IMR-90 (cell line): ENCODE measurements at regions not wholly inside any gene's neighbourhood (a gene's known extent, or its start where the extent isn't known, plus 50 kb on each side); places are given as distances from the start of the nearest gene placed in this dataset.

Source experiments
- ATAC-seq: fragments of 200-7000 bp; cut with Tn5 transposase; 2 replicates; pipeline ENCODE4 v1.9.1; 2020; ENCODE audit warnings: low read depth, mild to moderate bottlenecking, moderate library complexity
- BruUV-seq: library from RNA; stranded (reverse); fragments of 400-500 nt; replicated peaks from 2 replicates; lab custom pipeline; 2021; lab: Mats Ljungman, UMichigan
- CTCF ChIA-PET: fragments of 300-600 bp; formaldehyde crosslinking; extraction: SDS; loops from one replicate; lab custom pipeline; 2021; ENCODE audit warnings: antibody characterized with exemption; lab: Yijun Ruan, JAX
- POLR2A ChIA-PET: fragments of 300-600 bp; sonication (Branson Sonifier 250); formaldehyde crosslinking; loops from one replicate; lab custom pipeline; 2022; ENCODE audit warnings: antibody characterized with exemption; ENCODE audit not compliant: unreplicated experiment; lab: Charles Lee
- DNase-seq: peaks from one replicate; pipeline ENCODE4 v3.0.0; 2013
- H2AFZ ChIP-seq: replicated peaks from 2 replicates; pipeline ENCODE3; 2013; ENCODE audit warnings: low read length, mild to moderate bottlenecking; ENCODE audit not compliant: poor library complexity
- H2AK5ac ChIP-seq: 2 replicates; pipeline ENCODE4 v1.6.1; 2013; ENCODE audit warnings: low read depth, low read length, inconsistent platforms
- H2AK9ac ChIP-seq: replicated peaks from 2 replicates; pipeline ENCODE3; 2013; ENCODE audit warnings: mild to moderate bottlenecking, low read depth, low read length, moderate library complexity; ENCODE audit not compliant: poor library complexity
- H2BK120ac ChIP-seq: 2 replicates; pipeline ENCODE4 v1.6.1; 2013; ENCODE audit warnings: low read depth, low read length, inconsistent platforms
- H2BK15ac ChIP-seq: 3 replicates; pipeline ENCODE4 v1.6.1; 2013; ENCODE audit warnings: low read depth, low read length, inconsistent platforms
- H2BK20ac ChIP-seq: 2 replicates; pipeline ENCODE4 v1.6.1; 2013; ENCODE audit warnings: low read depth, mild to moderate bottlenecking, inconsistent platforms, low read length, moderate library complexity
- H2BK5ac ChIP-seq: 2 replicates; pipeline ENCODE4 v1.6.1; 2013; ENCODE audit warnings: mild to moderate bottlenecking, low read depth, low read length, inconsistent platforms; ENCODE audit not compliant: poor library complexity, severe bottlenecking
- H3K14ac ChIP-seq: replicated peaks from 2 replicates; pipeline ENCODE4 v1.6.1; 2013; ENCODE audit warnings: low read depth, low read length, inconsistent platforms
- H3K18ac ChIP-seq: 2 replicates; pipeline ENCODE4 v1.6.1; 2013; ENCODE audit warnings: low read depth, low read length, control low read depth
- H3K23ac ChIP-seq: 2 replicates; pipeline ENCODE4 v1.6.1; 2013; ENCODE audit warnings: low read depth, low read length, inconsistent platforms
- H3K27ac ChIP-seq: 2 replicates; pipeline ENCODE4 v1.5.1; 2013; ENCODE audit warnings: mild to moderate bottlenecking, control low read depth, low read length; ENCODE audit not compliant: insufficient read depth
- H3K27me3 ChIP-seq: 2 replicates; pipeline ENCODE4 v1.6.1; 2013; ENCODE audit warnings: low read length; ENCODE audit not compliant: control insufficient read depth, insufficient read depth
- H3K36me3 ChIP-seq: 2 replicates; pipeline ENCODE4 v1.6.1; 2013; ENCODE audit warnings: low read length, mixed read lengths; ENCODE audit not compliant: control insufficient read depth, insufficient read depth
- H3K4ac ChIP-seq: 2 replicates; pipeline ENCODE4 v1.6.1; 2013; ENCODE audit warnings: low read depth, low read length, inconsistent platforms
- H3K4me1 ChIP-seq: 2 replicates; pipeline ENCODE4 v1.6.1; 2013; ENCODE audit warnings: low read length, mixed read lengths; ENCODE audit not compliant: control insufficient read depth, insufficient read depth
- H3K4me2 ChIP-seq: 2 replicates; pipeline ENCODE4 v1.6.1; 2013; ENCODE audit warnings: low read depth, mild to moderate bottlenecking, control low read depth, low read length, moderate library complexity
- H3K4me3 ChIP-seq: 2 replicates; pipeline ENCODE4 v1.5.1; 2013; ENCODE audit warnings: low read depth, mild to moderate bottlenecking, control low read depth, low read length, moderate library complexity; ENCODE audit not compliant: insufficient read depth
- H3K56ac ChIP-seq: 2 replicates; pipeline ENCODE4 v1.6.1; 2013; ENCODE audit warnings: low read length, inconsistent platforms; ENCODE audit not compliant: insufficient read depth; ENCODE audit errors: extremely low read depth
- H3K79me1 ChIP-seq, 2 experiments: 2 replicates each; pipeline ENCODE4 v1.6.1; 2013; ENCODE audit warnings: low read length in 2 of 2, inconsistent platforms in 1 of 2, low read depth in 1 of 2
- H3K9ac ChIP-seq: 2 replicates; pipeline ENCODE4 v1.6.1; 2013; ENCODE audit warnings: low read depth, low read length, control low read depth
- H3K9me1 ChIP-seq: 2 replicates; pipeline ENCODE4 v1.6.1; 2013; ENCODE audit warnings: low read length, inconsistent platforms; ENCODE audit not compliant: insufficient read depth
- H3K9me3 ChIP-seq: 2 replicates; pipeline ENCODE4 v1.6.1; 2013; ENCODE audit warnings: low read length; ENCODE audit not compliant: control insufficient read depth, insufficient read depth
- H4K20me1 ChIP-seq: 2 replicates; pipeline ENCODE4 v1.6.1; 2013; ENCODE audit warnings: low read length, inconsistent platforms; ENCODE audit not compliant: insufficient read depth
- H4K5ac ChIP-seq: 2 replicates; pipeline ENCODE4 v1.6.1; 2013; ENCODE audit warnings: mild to moderate bottlenecking, low read depth, low read length, control low read depth
- H4K8ac ChIP-seq, 2 experiments: 2 replicates each; pipeline ENCODE4 v1.6.1; 2013; ENCODE audit warnings: low read depth in 2 of 2, low read length in 2 of 2, control low read depth in 1 of 2, inconsistent platforms in 1 of 2
- H4K91ac ChIP-seq: 2 replicates; pipeline ENCODE4 v1.6.1; 2013; ENCODE audit warnings: low read depth, low read length, inconsistent platforms; ENCODE audit not compliant: insufficient read depth
- BHLHE40 ChIP-seq: fragments of 150-350 bp; IDR thresholded peaks from 2 replicates; pipeline ENCODE4 v1.6.1; 2016; ENCODE audit warnings: mild to moderate bottlenecking, low read depth, low read length
- CEBPB ChIP-seq: IDR thresholded peaks from 2 replicates; pipeline ENCODE4 v1.6.1; 2012; ENCODE audit warnings: low read depth, low read length, improper control_type of control experiment
- CHD1 ChIP-seq: IDR thresholded peaks from 2 replicates; pipeline ENCODE4 v1.6.1; 2012; ENCODE audit warnings: low read depth, low read length, improper control_type of control experiment
- FOS ChIP-seq: fragments of 150-350 bp; IDR thresholded peaks from 2 replicates; pipeline ENCODE4 v1.6.1; 2016; ENCODE audit warnings: low read depth, low read length
- MAFK ChIP-seq: IDR thresholded peaks from 2 replicates; pipeline ENCODE4 v1.6.1; 2012; ENCODE audit warnings: low read depth, low read length, improper control_type of control experiment
- MXI1 ChIP-seq: IDR thresholded peaks from 2 replicates; pipeline ENCODE4 v1.6.1; 2012; ENCODE audit warnings: low read depth, mild to moderate bottlenecking, low read length, moderate library complexity, borderline replicate concordance
- NFE2L2 ChIP-seq: fragments of 150-350 bp; IDR thresholded peaks from 2 replicates; pipeline ENCODE4 v1.6.1; 2016; ENCODE audit warnings: low read depth, mild to moderate bottlenecking, low read length
- dilution Hi-C: fragments of 300-500 bp; cut with HindIII; formaldehyde crosslinking; loops from one replicate; pipeline ENCODE4 v1.14.3; 2018; ENCODE audit warnings: low sequenced_read_pairs; ENCODE audit not compliant: unreplicated experiment
- in situ Hi-C: fragments of 300-500 bp; cut with MboI; formaldehyde crosslinking; loops from 3 replicates; pipeline ENCODE4 v1.14.3; 2019; ENCODE audit warnings: low sequenced_read_pairs, inconsistent platforms, mixed read lengths
- intact Hi-C: fragments of 100-400 bp; cut with micrococcal nuclease; formaldehyde crosslinking; loops from 2 replicates; pipeline ENCODE4 v1.10.0; 2022
- TF ChIP-seq, protein P1 (sequence below): fragments of 150-350 bp; IDR thresholded peaks from 2 replicates; pipeline ENCODE4 v1.6.1; 2016; ENCODE audit warnings: low read depth, mild to moderate bottlenecking, low read length, moderate library complexity, borderline replicate concordance
- TF ChIP-seq, protein P2 (sequence below): fragments of 150-350 bp; IDR thresholded peaks from 2 replicates; pipeline ENCODE4 v1.6.1; 2017; ENCODE audit warnings: mild to moderate bottlenecking, antibody characterized with exemption, low read length, low read depth

DNA sequence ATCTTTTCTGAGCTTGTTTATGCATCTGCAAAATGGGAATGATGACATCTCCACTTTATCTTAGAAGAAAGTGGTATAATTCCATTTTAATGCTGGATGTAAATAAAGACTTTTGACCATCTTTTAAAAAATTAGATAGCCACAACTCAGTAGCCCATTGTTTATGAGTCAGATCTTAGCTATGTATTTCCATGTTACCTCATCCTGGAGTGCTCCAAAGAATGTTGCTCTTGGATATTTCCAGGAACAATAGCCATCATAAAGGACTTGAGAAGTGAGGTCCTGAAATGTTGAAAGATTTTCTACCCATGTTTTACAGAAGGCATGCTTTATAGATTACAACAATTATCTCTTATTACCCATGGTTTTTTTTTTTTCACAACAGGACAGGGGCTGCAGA is 229.3 kb upstream of the EDNRB start:
- H3K9ac ChIP-seq: no peak overlapping the region
- no peaks in the 10 kb centered on the region for H3K9me1 ChIP-seq
- in situ Hi-C loops: loop anchor here (25.0 kb wide), 1 partner anchor 439 kb away; no protein-coding TSS in a partner anchor
- TF ChIP-seq, protein P1, sequence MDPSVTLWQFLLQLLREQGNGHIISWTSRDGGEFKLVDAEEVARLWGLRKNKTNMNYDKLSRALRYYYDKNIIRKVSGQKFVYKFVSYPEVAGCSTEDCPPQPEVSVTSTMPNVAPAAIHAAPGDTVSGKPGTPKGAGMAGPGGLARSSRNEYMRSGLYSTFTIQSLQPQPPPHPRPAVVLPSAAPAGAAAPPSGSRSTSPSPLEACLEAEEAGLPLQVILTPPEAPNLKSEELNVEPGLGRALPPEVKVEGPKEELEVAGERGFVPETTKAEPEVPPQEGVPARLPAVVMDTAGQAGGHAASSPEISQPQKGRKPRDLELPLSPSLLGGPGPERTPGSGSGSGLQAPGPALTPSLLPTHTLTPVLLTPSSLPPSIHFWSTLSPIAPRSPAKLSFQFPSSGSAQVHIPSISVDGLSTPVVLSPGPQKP: no peak
- no peak for TF ChIP-seq CHD1
- 0 out of 2 replicates have a peak, but pooled peaks have one; percentile 16 for TF ChIP-seq FOS
- no peak for TF ChIP-seq MAFK
- TF ChIP-seq, protein P2, sequence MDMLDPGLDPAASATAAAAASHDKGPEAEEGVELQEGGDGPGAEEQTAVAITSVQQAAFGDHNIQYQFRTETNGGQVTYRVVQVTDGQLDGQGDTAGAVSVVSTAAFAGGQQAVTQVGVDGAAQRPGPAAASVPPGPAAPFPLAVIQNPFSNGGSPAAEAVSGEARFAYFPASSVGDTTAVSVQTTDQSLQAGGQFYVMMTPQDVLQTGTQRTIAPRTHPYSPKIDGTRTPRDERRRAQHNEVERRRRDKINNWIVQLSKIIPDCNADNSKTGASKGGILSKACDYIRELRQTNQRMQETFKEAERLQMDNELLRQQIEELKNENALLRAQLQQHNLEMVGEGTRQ: no peak
- no peak for TF ChIP-seq MXI1
- TF ChIP-seq NFE2L2: no peak
- no peak for TF ChIP-seq BHLHE40
- TF ChIP-seq CEBPB: peak; percentile 35; the same call in 1 of the 2 replicates
- no peaks in the 10 kb centered on the region for H4K20me1 ChIP-seq
- intact Hi-C loops: no loop called here
- BruUV-seq: no TSS peak
- dilution Hi-C loops: no loop called here
- peak; percentile 84 for DNase-seq
- H2BK15ac ChIP-seq: no peak overlapping the region
- ATAC-seq: peak; percentile 71
- no peak overlapping the region for H3K4me2 ChIP-seq
- no peak overlapping the region for H3K27ac ChIP-seq
- H4K8ac ChIP-seq: no peak overlapping the region
- H4K91ac ChIP-seq: no peak overlapping the region
- H4K5ac ChIP-seq: no peak overlapping the region
- no peak overlapping the region for H3K4ac ChIP-seq
- no peaks in the 10 kb centered on the region for H3K4me1 ChIP-seq
- H3K23ac ChIP-seq: no peak overlapping the region
- ChIA-PET POLR2A (no interaction called here), CTCF (interaction anchor here (0.8 to 3.3 kb wide), 2 partner anchors 10 to 61 kb away, joined by 3 to 12 read pairs; no protein-coding TSS in a partner anchor)
- no peak overlapping the region for H2BK5ac ChIP-seq
- H3K9me3 ChIP-seq: no peaks in the 10 kb centered on the region
- no peak overlapping the region for H2AK5ac ChIP-seq
- H3K27me3 ChIP-seq: no peaks in the 10 kb centered on the region
- H3K4me3 ChIP-seq: no peak overlapping the region
- no peaks in the 10 kb centered on the region for H3K79me1 ChIP-seq
- no peak overlapping the region for H3K56ac ChIP-seq
- H2AK9ac ChIP-seq: no peak overlapping the region
- H2BK120ac ChIP-seq: no peak overlapping the region
- no peaks in the 10 kb centered on the region for H3K36me3 ChIP-seq
- H2BK20ac ChIP-seq: 0 out of 2 replicates have a peak overlapping the region, but pooled peaks have one; percentile 27
- H3K14ac ChIP-seq: no peak overlapping the region
- no peak overlapping the region for H2AFZ ChIP-seq
- H3K18ac ChIP-seq: no peak overlapping the region
